ENCODE measurements at regions not wholly inside any gene's neighbourhood (a gene's known extent, or its start where the extent isn't known, plus 50 kb on each side); places are given as distances from the start of the nearest gene placed in this dataset.

GRCh38 chr12:58766513-58766870, 153.8 kb downstream of the LRIG3 start:
- TF ChIP-seq CTCF (IDR thresholded peaks at IDR 0.05; ENCODE audit: low read length, missing control alignments): no peak
- no peak for DNase-seq (ENCODE audit: low read depth)
- H3K4me3 ChIP-seq (replicated peaks; ENCODE audit: low read depth, low read length): no peak overlapping the region

GRCh38 chr12:58767496-58767895, 152.8 kb downstream of the LRIG3 start:
- no peak for DNase-seq (ENCODE audit: low read depth)
- no peak overlapping the region for H3K4me3 ChIP-seq (replicated peaks; ENCODE audit: low read depth, low read length)
- TF ChIP-seq CTCF (IDR thresholded peaks at IDR 0.05; ENCODE audit: low read length, missing control alignments): no peak

DNA sequence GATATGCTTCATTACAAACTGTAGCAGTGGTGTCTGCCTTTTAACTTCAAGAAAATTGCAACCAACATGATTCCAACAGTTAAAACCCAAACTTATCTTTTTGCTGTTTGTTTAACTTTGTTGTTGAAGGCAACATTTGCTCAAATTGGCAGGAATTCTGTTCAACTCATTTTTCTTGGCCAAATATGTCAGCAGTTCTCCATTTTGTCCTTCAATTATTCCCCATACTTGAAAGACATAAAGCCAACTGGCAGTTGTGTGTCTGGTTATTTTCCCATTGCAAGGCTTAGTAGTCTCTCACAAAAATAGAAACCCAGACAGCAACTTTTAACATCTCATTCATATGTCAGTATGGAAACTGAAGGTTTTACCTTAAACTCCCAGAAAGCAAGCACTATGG, 146.3 kb downstream of the LRIG3 start:
- DNase-seq (ENCODE audit: low read depth): no peak

DNA sequence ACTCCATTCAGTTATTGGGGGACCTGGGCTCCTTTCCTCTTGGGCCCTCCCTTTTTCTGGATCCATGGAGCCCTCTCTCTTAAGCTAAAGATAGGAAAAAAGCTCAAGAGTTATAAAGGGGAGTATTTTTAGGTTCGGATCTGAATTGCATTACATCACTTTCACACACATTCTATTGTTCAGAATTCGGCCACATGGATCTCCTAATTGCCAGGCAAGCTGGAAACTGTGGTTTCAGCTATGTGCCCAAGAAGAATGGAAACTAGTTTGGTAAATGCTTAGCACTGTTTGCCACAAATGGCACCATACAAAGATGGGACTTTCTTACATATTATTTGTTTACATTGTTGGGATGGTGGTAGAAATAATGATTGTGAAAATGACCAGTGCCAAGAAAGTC, 145.6 kb downstream of the LRIG3 start:
- DNase-seq (ENCODE audit: low read depth): no peak
- no peak overlapping the region for H3K4me3 ChIP-seq (replicated peaks; ENCODE audit: low read depth, low read length)
- TF ChIP-seq CTCF (IDR thresholded peaks at IDR 0.05; ENCODE audit: low read length, missing control alignments): no peak

More for the DNA sequence above, 146.3 kb downstream of the LRIG3 start:
- TF ChIP-seq CTCF (IDR thresholded peaks at IDR 0.05; ENCODE audit: low read length, missing control alignments): no peak
- no peak overlapping the region for H3K4me3 ChIP-seq (replicated peaks; ENCODE audit: low read depth, low read length)

- no peak for TF ChIP-seq CTCF (IDR thresholded peaks at IDR 0.05; ENCODE audit: low read length, missing control alignments)
- no peak for DNase-seq (ENCODE audit: low read depth)
- no peak overlapping the region for H3K4me3 ChIP-seq (replicated peaks; ENCODE audit: low read depth, low read length)
These were observed 144.9 kb downstream of the LRIG3 start for GRCh38 chr12:58775396-58775795.

GRCh38 chr12:58776144-58776543, 144.2 kb downstream of the LRIG3 start:
- TF ChIP-seq CTCF (IDR thresholded peaks at IDR 0.05; ENCODE audit: low read length, missing control alignments): no peak
- H3K4me3 ChIP-seq (replicated peaks; ENCODE audit: low read depth, low read length): no peak overlapping the region
- DNase-seq (ENCODE audit: low read depth): no peak

DNA sequence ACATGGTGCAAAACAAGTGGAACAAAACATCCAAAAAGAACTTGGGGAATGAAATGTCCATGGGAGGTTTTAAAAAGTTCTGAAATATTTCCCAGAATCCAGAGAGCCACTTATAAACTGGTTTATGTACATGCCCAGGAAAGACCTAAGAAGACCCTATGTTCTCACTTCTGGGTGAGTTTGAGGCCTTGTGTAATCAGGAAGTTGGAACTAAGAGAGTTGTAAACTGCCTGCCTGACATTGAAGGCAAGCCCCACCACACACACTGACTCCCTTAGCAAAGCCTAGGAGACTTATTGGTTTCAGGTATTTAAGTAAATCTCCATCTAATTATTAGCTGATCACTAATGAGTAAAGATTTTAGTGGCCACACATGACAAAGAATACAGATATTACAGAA, 142.5 kb downstream of the LRIG3 start:
- TF ChIP-seq CTCF (IDR thresholded peaks at IDR 0.05; ENCODE audit: low read length, missing control alignments): no peak
- H3K4me3 ChIP-seq (replicated peaks; ENCODE audit: low read depth, low read length): no peak overlapping the region
- DNase-seq (ENCODE audit: low read depth): no peak

Data from fibroblast of pulmonary artery (primary cell).